SK-N-SH treated with all-trans-retinoic acid at 6 μM for 48 hours (cell line): ENCODE measurements at regions not wholly inside any gene's neighbourhood (a gene's known extent, or its start where the extent isn't known, plus 50 kb on each side); places are given as distances from the start of the nearest gene placed in this dataset.

ENCODE experiments used
- GLIS3 ChIP-seq: fragments of 250-450 bp; sonication (Bioruptor Pico); IDR thresholded peaks from 2 replicates; pipeline ENCODE4 v1.5.0; 2020; ENCODE audit warnings: mild to moderate bottlenecking, moderate library complexity
- PATZ1 ChIP-seq: fragments of 250-450 bp; sonication (Bioruptor Pico); IDR thresholded peaks from 2 replicates; pipeline ENCODE4 v1.8.0; 2020; ENCODE audit warnings: mild to moderate bottlenecking, moderate library complexity, borderline replicate concordance
- SNAI2 ChIP-seq: fragments of 250-450 bp; sonication (Bioruptor Pico); IDR thresholded peaks from 2 replicates; pipeline ENCODE4 v1.5.0; 2020; ENCODE audit warnings: mild to moderate bottlenecking, moderate library complexity
- TCF4 ChIP-seq: fragments of 250-450 bp; sonication (Bioruptor Pico); IDR thresholded peaks from 2 replicates; pipeline ENCODE4 v1.8.0; 2021; ENCODE audit warnings: mild to moderate bottlenecking, moderate library complexity, borderline replicate concordance
- TSHZ2 ChIP-seq: fragments of 250-450 bp; sonication (Bioruptor Pico); IDR thresholded peaks from 2 replicates; pipeline ENCODE4 v1.5.0; 2020; ENCODE audit warnings: mild to moderate bottlenecking, moderate library complexity
- ZFP30 ChIP-seq: fragments of 450-650 bp; formaldehyde crosslinking; IDR thresholded peaks from 2 replicates; pipeline ENCODE4 v1.5.0; 2022; ENCODE audit warnings: mild to moderate bottlenecking, moderate library complexity

GRCh38 chr12:123059500-123059899 lies 79.0 kb downstream of the ARL6IP4 start:
- TF ChIP-seq SNAI2 (CRISPR knock-in tag), result no peak
- TF ChIP-seq PATZ1 (CRISPR knock-in tag), result no peak
- no peak for TF ChIP-seq GLIS3
- no peak for TF ChIP-seq TSHZ2 (CRISPR knock-in tag)
- TF ChIP-seq TCF4 (CRISPR knock-in tag), result no peak
- TF ChIP-seq ZFP30 (CRISPR knock-in tag), result no peak
